GM12874 (cell line): ENCODE measurements at regions not wholly inside any gene's neighbourhood (a gene's known extent, or its start where the extent isn't known, plus 50 kb on each side); places are given as distances from the start of the nearest gene placed in this dataset.

Experiments used
- CTCF ChIP-seq: IDR thresholded peaks from 2 replicates; pipeline ENCODE4 v1.5.1; 2011; ENCODE audit warnings: low read depth, mild to moderate bottlenecking, control low read depth, low read length, moderate library complexity; ENCODE audit not compliant: insufficient read depth

- no peak for TF ChIP-seq CTCF
These were observed 302.0 kb upstream of the ADGRL2 start for GRCh38 chr1:81498471-81499462.

- no peak for TF ChIP-seq CTCF
These were observed 304.4 kb upstream of the ADGRL2 start for GRCh38 chr1:81496349-81496748.

GRCh38 chr1:81493102-81493869 lies 307.4 kb upstream of the ADGRL2 start:
- TF ChIP-seq CTCF: no peak

GRCh38 chr1:81492628-81493027 lies 308.1 kb upstream of the ADGRL2 start:
- no peak for TF ChIP-seq CTCF

- TF ChIP-seq CTCF: no peak
These were observed 310.1 kb upstream of the ADGRL2 start for GRCh38 chr1:81490614-81491013.

- no peak for TF ChIP-seq CTCF
These were observed 311.3 kb upstream of the ADGRL2 start for GRCh38 chr1:81489372-81489934.

- no peak for TF ChIP-seq CTCF
These were observed 316.4 kb upstream of the ADGRL2 start for GRCh38 chr1:81484284-81484683.
